ENCODE measurements at regions not wholly inside any gene's neighbourhood (a gene's known extent, or its start where the extent isn't known, plus 50 kb on each side); places are given as distances from the start of the nearest gene placed in this dataset.
"Not testable (repeated sequence)": the region's sequence is repeated elsewhere in the genome, so short reads cannot be mapped to it uniquely, and the experiment has no call there.

DNA sequence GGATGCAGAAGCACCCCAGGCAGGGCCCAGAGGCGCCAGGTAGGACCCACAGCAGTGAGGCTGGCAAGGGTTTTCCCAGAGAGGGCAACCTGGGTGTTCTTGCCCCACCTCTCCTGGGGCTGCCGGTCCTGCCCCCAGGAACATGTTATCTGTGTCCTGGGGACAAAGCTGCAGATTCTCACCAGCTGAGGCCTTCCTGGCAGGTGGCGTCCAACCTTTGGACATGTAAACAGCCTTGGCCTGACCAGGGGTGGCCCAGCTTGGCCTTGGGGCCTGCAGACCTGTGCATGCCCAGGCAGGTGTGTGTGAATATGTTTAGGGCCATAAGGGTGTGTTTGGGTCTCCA lies 101.8 kb upstream of the LARP1 start:
- DNase-seq, result peak; percentile 69
- TF ChIP-seq POLR2A (IDR thresholded peaks at IDR 0.05) (no peak), POLR2AphosphoS5 (IDR thresholded peaks at IDR 0.05) (no peak)
- TF ChIP-seq, protein P1, sequence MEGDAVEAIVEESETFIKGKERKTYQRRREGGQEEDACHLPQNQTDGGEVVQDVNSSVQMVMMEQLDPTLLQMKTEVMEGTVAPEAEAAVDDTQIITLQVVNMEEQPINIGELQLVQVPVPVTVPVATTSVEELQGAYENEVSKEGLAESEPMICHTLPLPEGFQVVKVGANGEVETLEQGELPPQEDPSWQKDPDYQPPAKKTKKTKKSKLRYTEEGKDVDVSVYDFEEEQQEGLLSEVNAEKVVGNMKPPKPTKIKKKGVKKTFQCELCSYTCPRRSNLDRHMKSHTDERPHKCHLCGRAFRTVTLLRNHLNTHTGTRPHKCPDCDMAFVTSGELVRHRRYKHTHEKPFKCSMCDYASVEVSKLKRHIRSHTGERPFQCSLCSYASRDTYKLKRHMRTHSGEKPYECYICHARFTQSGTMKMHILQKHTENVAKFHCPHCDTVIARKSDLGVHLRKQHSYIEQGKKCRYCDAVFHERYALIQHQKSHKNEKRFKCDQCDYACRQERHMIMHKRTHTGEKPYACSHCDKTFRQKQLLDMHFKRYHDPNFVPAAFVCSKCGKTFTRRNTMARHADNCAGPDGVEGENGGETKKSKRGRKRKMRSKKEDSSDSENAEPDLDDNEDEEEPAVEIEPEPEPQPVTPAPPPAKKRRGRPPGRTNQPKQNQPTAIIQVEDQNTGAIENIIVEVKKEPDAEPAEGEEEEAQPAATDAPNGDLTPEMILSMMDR (IDR thresholded peaks at IDR 0.05 in 8 of 11, conservative IDR thresholded peaks at IDR 0.05 in 3 of 11), result no peak
- WGBS, 5 donors, result 87 to 94% (median 90%) methylated on average over 2 to 3 of the region's 3 CpGs
- Histone ChIP-seq H3K27me3 (replicated peaks in 1 of 7) (peaks cover 0 to 7% (median 0%) of the 10 kb centered on the region in 7 donors), H3K9me3 (no peaks in the 10 kb centered on the region), H3K4me1 (peaks cover 10 to 34% (median 25%) of the 10 kb centered on the region in 6 donors), H3K27ac (peak overlapping the region in 5 of 8 donors; percentile 52 to 77 (median 74)), H3K36me3 (no peaks in the 10 kb centered on the region), H3K4me3 (no peak overlapping the region)
- intact Hi-C loops (cut with DNase I; ENCODE audit: low total_unique reads), result no loop called here

DNA sequence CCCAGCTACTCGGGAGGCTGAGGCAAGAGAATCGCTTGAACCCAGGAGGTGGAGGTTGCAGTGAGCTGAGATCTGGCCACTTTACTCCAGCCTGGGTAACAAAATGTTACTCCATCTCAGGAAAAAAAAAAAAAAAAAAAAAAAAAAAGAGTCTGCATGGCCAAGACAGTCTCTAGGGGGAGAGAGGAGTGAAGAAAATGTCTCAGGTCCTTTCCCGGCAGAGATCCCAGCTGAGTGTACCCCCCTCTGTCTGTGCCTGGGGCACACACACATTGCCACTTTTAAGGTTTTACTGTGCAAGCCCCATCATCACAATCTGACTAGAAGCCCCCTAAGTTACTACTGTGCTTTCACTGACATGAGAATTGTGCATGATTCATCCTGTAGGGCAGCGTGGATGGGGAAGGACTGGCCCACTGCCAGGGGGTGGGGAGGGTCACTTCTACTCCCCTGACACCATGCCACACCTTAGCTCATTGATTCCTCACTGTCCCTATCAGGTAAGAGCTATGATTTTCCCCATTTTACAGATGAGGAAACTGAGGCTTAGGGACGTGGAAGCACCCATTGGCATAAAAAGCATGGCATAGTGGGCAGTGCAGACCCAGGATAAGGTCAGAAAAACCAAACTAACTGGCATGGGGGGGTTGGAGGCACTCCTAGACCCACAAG lies 102.3 kb upstream of the LARP1 start:
- Histone ChIP-seq H3K27me3 (replicated peaks in 1 of 7) (peaks cover 0 to 12% (median 0%) of the 10 kb centered on the region in 7 donors), H3K4me1 (peaks cover 10 to 35% (median 26%) of the 10 kb centered on the region in 6 donors), H3K4me3 (no peak overlapping the region), H3K36me3 (no peaks in the 10 kb centered on the region), H3K9me3 (no peaks in the 10 kb centered on the region), H3K27ac (peak overlapping the region in 1 of 8 donors; percentile 77)
- intact Hi-C loops (cut with DNase I; ENCODE audit: low total_unique reads), result no loop called here
- DNase-seq, result peak; percentile 21
- WGBS, 5 donors, result 78 to 86% (median 81%) methylated on average over 5 of the region's 5 CpGs
- TF ChIP-seq, protein P1 (IDR thresholded peaks at IDR 0.05 in 8 of 11, conservative IDR thresholded peaks at IDR 0.05 in 3 of 11), result no peak
- TF ChIP-seq POLR2AphosphoS5 (IDR thresholded peaks at IDR 0.05) (no peak), POLR2A (IDR thresholded peaks at IDR 0.05) (no peak)

DNA sequence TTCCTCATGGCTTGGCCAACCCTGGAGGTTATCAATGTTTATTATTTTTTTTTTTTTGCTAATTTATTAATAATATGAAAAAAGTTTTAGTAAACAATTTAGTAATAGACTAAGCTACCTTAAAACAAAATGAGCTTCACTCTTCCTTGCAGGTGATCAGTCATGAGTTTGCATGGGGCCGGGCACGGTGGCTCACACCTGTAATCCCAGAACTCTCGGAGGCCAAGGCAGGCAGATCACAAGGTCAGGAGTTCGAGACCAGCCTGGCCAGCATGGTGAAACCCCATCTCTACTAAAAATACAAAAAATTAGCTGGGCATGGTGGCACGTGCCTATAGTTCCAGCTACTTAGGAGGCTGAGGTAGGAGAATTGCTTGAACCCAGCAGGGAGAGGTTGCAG lies 103.4 kb upstream of the LARP1 start:
- peaks cover 0 to 23% (median under 1%) of the 10 kb centered on the region in 7 donors for H3K27me3 ChIP-seq (replicated peaks in 1 of 7)
- H3K9me3 ChIP-seq, H3K27ac ChIP-seq, H3K36me3 ChIP-seq, H3K4me3 ChIP-seq: not testable (repeated sequence)
- intact Hi-C loops (cut with DNase I; ENCODE audit: low total_unique reads), result loop anchor here (2.0 kb wide), 1 partner anchor 159 kb away; no protein-coding TSS in a partner anchor
- peaks cover 10 to 46% (median 37%) of the 10 kb centered on the region in 6 donors for H3K4me1 ChIP-seq
- peak; percentile 30 for DNase-seq
- whole genome bisulfite sequencing, 5 donors, result 86 to 95% (median 90%) methylated on average over 5 of the region's 5 CpGs

DNA sequence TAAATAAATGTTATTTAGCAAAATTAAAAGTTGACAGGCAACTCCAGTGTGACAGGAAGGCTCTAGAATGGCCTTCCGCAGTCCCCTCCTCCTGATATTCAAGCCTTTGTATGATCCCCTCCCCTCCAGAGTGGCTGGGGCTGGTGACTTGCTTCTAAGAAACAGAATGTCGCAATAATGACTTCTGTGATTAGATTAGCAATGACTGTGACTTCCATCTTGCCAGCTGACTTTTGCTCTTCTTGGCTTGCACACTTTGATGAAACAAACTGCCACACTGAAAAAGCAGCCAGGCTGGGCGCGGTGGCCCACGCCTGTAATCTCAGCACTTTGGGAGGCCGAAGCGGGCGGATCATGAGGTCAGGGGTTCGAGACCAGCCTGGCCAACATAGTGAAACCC lies 106.5 kb upstream of the LARP1 start:
- WGBS, 5 donors, result 84 to 90% (median 87%) methylated on average over 9 of the region's 9 CpGs
- Histone ChIP-seq H3K4me1 (peaks cover 0 to 30% (median 23%) of the 10 kb centered on the region in 6 donors), H3K36me3 (no peaks in the 10 kb centered on the region), H3K27ac (no peak overlapping the region), H3K4me3 (no peak overlapping the region), H3K27me3 (replicated peaks in 1 of 7) (peaks cover 0 to 28% (median 2%) of the 10 kb centered on the region in 7 donors), H3K9me3 (peaks cover 0 to 4% (median 0%) of the 10 kb centered on the region in 8 donors)
- intact Hi-C loops (cut with DNase I; ENCODE audit: low total_unique reads), result no loop called here
- TF ChIP-seq, protein P1 (IDR thresholded peaks at IDR 0.05 in 8 of 11, conservative IDR thresholded peaks at IDR 0.05 in 3 of 11), result no peak
- no peak for TF ChIP-seq POLR2A (IDR thresholded peaks at IDR 0.05)
- no peak for TF ChIP-seq POLR2AphosphoS5 (IDR thresholded peaks at IDR 0.05)
- peak; percentile 50 for DNase-seq

All from spleen (tissue), 11 donors.